ENCODE measurements at regions not wholly inside any gene's neighbourhood (a gene's known extent, or its start where the extent isn't known, plus 50 kb on each side); places are given as distances from the start of the nearest gene placed in this dataset.
"Not testable (repeated sequence)": the region's sequence is repeated elsewhere in the genome, so short reads cannot be mapped to it uniquely, and the experiment has no call there.

- no peak for TF ChIP-seq CTCF (IDR thresholded peaks at IDR 0.05; ENCODE audit: borderline replicate concordance, insufficient read depth, low read depth, low read length)
- no peak overlapping the region for H3K4me3 ChIP-seq (ENCODE audit: low read depth, low read length)
Observed at GRCh38 chr12:105487963-105488362, 157.5 kb downstream of the C12orf75 start.

GRCh38 chr12:105492591-105493545, 162.4 kb downstream of the C12orf75 start:
- TF ChIP-seq CTCF (IDR thresholded peaks at IDR 0.05; ENCODE audit: borderline replicate concordance, insufficient read depth, low read depth, low read length) = no peak
- no peak overlapping the region for H3K4me3 ChIP-seq (ENCODE audit: low read depth, low read length)

GRCh38 chr12:105499205-105499604, 168.7 kb downstream of the C12orf75 start:
- no peak for TF ChIP-seq CTCF (IDR thresholded peaks at IDR 0.05; ENCODE audit: borderline replicate concordance, insufficient read depth, low read depth, low read length)
- H3K4me3 ChIP-seq (ENCODE audit: low read depth, low read length) = no peak overlapping the region

- not testable (repeated sequence) for H3K4me3 ChIP-seq (ENCODE audit: low read depth, low read length)
Observed at GRCh38 chr12:105500676-105501075, 170.2 kb downstream of the C12orf75 start.

GRCh38 chr12:105502426-105502930, 172.0 kb downstream of the C12orf75 start:
- no peak for TF ChIP-seq CTCF (IDR thresholded peaks at IDR 0.05; ENCODE audit: borderline replicate concordance, insufficient read depth, low read depth, low read length)
- no peak overlapping the region for H3K4me3 ChIP-seq (ENCODE audit: low read depth, low read length)

- no peak for TF ChIP-seq CTCF (IDR thresholded peaks at IDR 0.05; ENCODE audit: borderline replicate concordance, insufficient read depth, low read depth, low read length)
- H3K4me3 ChIP-seq (ENCODE audit: low read depth, low read length) = no peak overlapping the region
Observed at GRCh38 chr12:105503619-105504018, 173.1 kb downstream of the C12orf75 start.

- H3K4me3 ChIP-seq (ENCODE audit: low read depth, low read length) = no peak overlapping the region
- peak; percentile 23; the same call in 1 of the 2 replicates for TF ChIP-seq CTCF (IDR thresholded peaks at IDR 0.05; ENCODE audit: borderline replicate concordance, insufficient read depth, low read depth, low read length)
Observed at GRCh38 chr12:105504286-105504685, 173.8 kb downstream of the C12orf75 start.
